OCI-LY1 (cell line): ENCODE measurements at regions not wholly inside any gene's neighbourhood (a gene's known extent, or its start where the extent isn't known, plus 50 kb on each side); places are given as distances from the start of the nearest gene placed in this dataset.

Source experiments
- EZH2 ChIP-seq: fragments of 200-600 bp; sonication (generic), shearing (Covaris generic); IDR thresholded peaks from 2 replicates; pipeline ENCODE4 v1.8.0; 2017; ENCODE audit warnings: borderline replicate concordance, mixed run types, mild to moderate bottlenecking, antibody characterized with exemption, low read length, moderate library complexity, mixed read lengths
- TF ChIP-seq, protein P1 (sequence below): fragments of 200-600 bp; sonication (generic), shearing (Covaris generic); IDR thresholded peaks from 2 replicates; pipeline ENCODE4 v1.5.1; 2017; ENCODE audit warnings: mild to moderate bottlenecking, antibody characterized with exemption, low read length, moderate library complexity, mixed read lengths

DNA sequence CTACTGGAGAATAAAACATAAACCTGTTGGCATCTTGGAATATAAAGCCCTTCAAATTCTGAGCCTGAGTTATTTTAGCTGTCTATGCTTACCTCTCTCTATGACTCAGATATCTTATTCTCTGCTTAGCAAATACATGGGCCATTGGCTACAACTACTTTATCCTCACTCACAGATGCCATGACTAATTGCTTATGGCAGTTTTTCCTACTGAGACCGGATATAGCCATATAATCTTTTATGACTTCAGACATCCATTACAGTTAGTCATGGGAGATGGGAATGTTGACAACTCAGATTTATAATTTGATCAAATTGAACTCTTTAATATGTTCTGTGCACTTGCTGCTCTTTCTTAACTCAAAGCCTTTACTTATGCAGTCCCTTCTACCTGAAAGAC lies 502.4 kb upstream of the ATP2B1 start:
- TF ChIP-seq, protein P1, sequence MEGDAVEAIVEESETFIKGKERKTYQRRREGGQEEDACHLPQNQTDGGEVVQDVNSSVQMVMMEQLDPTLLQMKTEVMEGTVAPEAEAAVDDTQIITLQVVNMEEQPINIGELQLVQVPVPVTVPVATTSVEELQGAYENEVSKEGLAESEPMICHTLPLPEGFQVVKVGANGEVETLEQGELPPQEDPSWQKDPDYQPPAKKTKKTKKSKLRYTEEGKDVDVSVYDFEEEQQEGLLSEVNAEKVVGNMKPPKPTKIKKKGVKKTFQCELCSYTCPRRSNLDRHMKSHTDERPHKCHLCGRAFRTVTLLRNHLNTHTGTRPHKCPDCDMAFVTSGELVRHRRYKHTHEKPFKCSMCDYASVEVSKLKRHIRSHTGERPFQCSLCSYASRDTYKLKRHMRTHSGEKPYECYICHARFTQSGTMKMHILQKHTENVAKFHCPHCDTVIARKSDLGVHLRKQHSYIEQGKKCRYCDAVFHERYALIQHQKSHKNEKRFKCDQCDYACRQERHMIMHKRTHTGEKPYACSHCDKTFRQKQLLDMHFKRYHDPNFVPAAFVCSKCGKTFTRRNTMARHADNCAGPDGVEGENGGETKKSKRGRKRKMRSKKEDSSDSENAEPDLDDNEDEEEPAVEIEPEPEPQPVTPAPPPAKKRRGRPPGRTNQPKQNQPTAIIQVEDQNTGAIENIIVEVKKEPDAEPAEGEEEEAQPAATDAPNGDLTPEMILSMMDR: no peak
- no peak for TF ChIP-seq EZH2
